ENCODE measurements at regions not wholly inside any gene's neighbourhood (a gene's known extent, or its start where the extent isn't known, plus 50 kb on each side); places are given as distances from the start of the nearest gene placed in this dataset.

DNA sequence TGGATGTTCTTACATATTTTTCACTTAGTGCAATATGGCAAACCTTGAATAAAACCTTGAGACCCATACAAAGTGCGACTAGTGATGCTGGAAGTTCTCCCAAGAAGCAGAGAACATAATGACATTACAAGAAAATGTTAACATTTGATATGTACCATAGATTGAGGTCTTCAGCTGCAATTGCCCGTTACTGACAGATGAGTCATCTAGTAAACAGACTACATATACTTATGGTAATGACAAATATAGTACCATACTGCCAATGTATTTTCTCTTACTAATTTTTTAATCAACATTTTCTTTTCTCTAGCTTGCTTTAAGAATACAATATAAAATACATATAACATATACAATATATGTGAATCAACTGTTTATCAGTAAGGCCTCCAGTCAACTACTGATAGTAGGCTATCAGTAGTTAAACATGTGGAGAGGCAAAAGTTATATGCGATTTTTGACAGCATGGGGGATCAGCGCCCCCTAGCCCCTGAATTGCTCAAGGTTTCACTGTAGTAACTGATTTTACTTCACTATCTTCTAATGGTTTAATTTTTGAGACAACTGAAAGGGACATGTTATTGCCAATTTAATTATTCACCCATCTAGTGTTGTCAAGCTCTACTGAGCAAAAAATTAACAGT lies 166.7 kb upstream of the ADGRB3 start:
- Mint-ChIP-seq H3K4me3 (no peak overlapping the region), H3K4me1 (no peaks in the 10 kb centered on the region), H3K27ac (no peak overlapping the region), H3K27me3 (no peaks in the 10 kb centered on the region), H3K36me3 (no peaks in the 10 kb centered on the region), H3K9me3 (peaks cover 0 to 8% (median 3%) of the 10 kb centered on the region in 8 donors)
- Histone ChIP-seq H3K27me3 (ENCODE audit: insufficient read depth, low read length) (no peaks in the 10 kb centered on the region), H3K27ac (ENCODE audit: low read depth, low read length) (no peak overlapping the region), H3K4me3 (ENCODE audit: low read length in 2 of 2) (no peak overlapping the region), H3K9me3 (ENCODE audit: control insufficient read depth in 1 of 2, low read length in 2 of 2) (no peaks in the 10 kb centered on the region), H3K36me3 (ENCODE audit: insufficient read depth, low read length) (no peaks in the 10 kb centered on the region), H3K4me1 (ENCODE audit: insufficient read depth, low read length) (no peaks in the 10 kb centered on the region)
- DNase-seq, result no peak
- ChIA-PET POLR2A (ENCODE audit: partially characterized antibody) (no interaction called here), CTCF (ENCODE audit: partially characterized antibody) (no interaction called here)
- intact Hi-C loops (cut with micrococcal nuclease), result no loop called here

DNA sequence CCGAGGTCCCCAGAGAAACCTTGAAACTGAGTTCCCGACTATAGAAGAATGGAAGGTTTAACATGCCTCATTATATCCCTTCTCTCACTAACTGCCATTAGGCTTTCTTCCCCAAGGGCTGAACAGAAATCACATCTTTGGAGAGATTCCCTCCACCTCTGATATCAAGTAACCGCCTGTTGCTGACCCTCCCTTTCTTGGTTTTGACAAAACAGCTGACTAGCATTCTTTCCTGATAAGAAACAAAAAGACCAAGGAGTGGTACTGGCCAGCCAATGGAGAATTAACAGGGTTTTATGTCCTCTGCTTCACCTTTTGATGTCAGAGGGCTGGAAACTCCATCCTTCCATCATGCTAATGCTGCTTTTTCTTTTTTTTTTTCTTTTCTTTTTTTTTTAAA lies 176.6 kb upstream of the ADGRB3 start:
- Mint-ChIP-seq H3K36me3 (no peaks in the 10 kb centered on the region), H3K27ac (no peak overlapping the region), H3K4me3 (no peak overlapping the region), H3K9me3 (peaks cover 2 to 13% (median 9%) of the 10 kb centered on the region in 8 donors), H3K27me3 (no peaks in the 10 kb centered on the region), H3K4me1 (no peaks in the 10 kb centered on the region)
- no peaks in the 10 kb centered on the region for H3K36me3 ChIP-seq (ENCODE audit: insufficient read depth, low read length)
- ChIA-PET CTCF (ENCODE audit: partially characterized antibody) (no interaction called here), POLR2A (ENCODE audit: partially characterized antibody) (no interaction called here)
- no peak for DNase-seq
- H3K27ac ChIP-seq (ENCODE audit: low read depth, low read length), result no peak overlapping the region
- intact Hi-C loops (cut with micrococcal nuclease), result no loop called here
- H3K27me3 ChIP-seq (ENCODE audit: insufficient read depth, low read length), result no peaks in the 10 kb centered on the region
- no peak overlapping the region for H3K4me3 ChIP-seq (ENCODE audit: low read length in 2 of 2)
- no peaks in the 10 kb centered on the region for H3K9me3 ChIP-seq (ENCODE audit: control insufficient read depth in 1 of 2, low read length in 2 of 2)
- H3K4me1 ChIP-seq (ENCODE audit: insufficient read depth, low read length), result no peaks in the 10 kb centered on the region

DNA sequence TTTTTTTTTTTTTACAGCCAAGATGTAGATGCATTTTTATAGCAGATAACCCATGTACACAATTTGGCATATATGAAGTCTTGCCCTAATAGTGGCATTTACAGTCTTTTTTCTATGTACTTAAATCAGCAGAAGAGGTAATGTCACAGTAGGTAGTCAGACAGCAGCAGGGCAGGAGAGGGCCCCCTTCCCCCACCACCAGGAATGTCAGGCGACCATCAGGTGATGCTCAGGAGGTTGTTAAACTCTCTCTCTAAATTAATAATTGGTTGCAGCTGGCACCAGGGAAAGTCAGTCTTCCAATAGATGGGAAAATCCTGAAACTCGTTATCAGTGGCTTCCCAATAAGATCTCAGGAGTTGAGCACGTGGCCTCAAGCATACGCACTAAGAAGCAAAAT lies 188.0 kb upstream of the ADGRB3 start:
- H3K9me3 Mint-ChIP-seq, result peaks cover 0 to 15% (median 3%) of the 10 kb centered on the region in 8 donors
- Histone ChIP-seq H3K27me3 (ENCODE audit: insufficient read depth, low read length) (no peaks in the 10 kb centered on the region), H3K4me3 (ENCODE audit: low read length in 2 of 2) (no peak overlapping the region), H3K27ac (ENCODE audit: low read depth, low read length) (no peak overlapping the region), H3K36me3 (ENCODE audit: insufficient read depth, low read length) (no peaks in the 10 kb centered on the region), H3K4me1 (ENCODE audit: insufficient read depth, low read length) (no peaks in the 10 kb centered on the region), H3K9me3 (ENCODE audit: control insufficient read depth in 1 of 2, low read length in 2 of 2) (no peaks in the 10 kb centered on the region)
- ChIA-PET CTCF (ENCODE audit: partially characterized antibody) (no interaction called here), POLR2A (ENCODE audit: partially characterized antibody) (no interaction called here)
- intact Hi-C loops (cut with micrococcal nuclease), result no loop called here
- H3K4me3 Mint-ChIP-seq, result no peak overlapping the region
- H3K27me3 Mint-ChIP-seq, result no peaks in the 10 kb centered on the region
- H3K27ac Mint-ChIP-seq, result no peak overlapping the region
- DNase-seq, result no peak
- no peaks in the 10 kb centered on the region for H3K36me3 Mint-ChIP-seq
- no peaks in the 10 kb centered on the region for H3K4me1 Mint-ChIP-seq

DNA sequence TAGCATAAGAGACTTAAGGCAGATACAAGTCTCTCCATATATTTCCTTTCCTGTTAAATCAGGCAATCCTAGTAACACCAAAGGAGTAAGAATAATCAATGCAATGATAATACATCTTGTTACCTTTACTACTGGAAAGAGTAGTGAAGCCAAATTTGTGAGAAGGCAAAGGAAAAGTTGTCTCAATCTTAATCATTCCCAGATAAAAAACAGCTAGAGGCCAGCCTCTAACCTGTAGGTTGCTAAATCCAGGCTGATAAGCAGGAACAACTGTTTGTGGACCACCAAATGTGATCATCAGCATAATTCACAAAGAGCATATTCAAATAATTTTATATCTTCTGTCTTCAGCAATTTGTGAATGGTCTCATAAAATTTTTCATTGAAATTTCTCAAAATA lies 189.2 kb upstream of the ADGRB3 start:
- H3K9me3 Mint-ChIP-seq, result peaks cover 0 to 9% (median 0%) of the 10 kb centered on the region in 8 donors
- Histone ChIP-seq H3K27ac (ENCODE audit: low read depth, low read length) (no peak overlapping the region), H3K4me1 (ENCODE audit: insufficient read depth, low read length) (no peaks in the 10 kb centered on the region), H3K36me3 (ENCODE audit: insufficient read depth, low read length) (no peaks in the 10 kb centered on the region), H3K9me3 (ENCODE audit: control insufficient read depth in 1 of 2, low read length in 2 of 2) (no peaks in the 10 kb centered on the region), H3K27me3 (ENCODE audit: insufficient read depth, low read length) (no peaks in the 10 kb centered on the region), H3K4me3 (ENCODE audit: low read length in 2 of 2) (no peak overlapping the region)
- no peaks in the 10 kb centered on the region for H3K27me3 Mint-ChIP-seq
- CTCF ChIA-PET (ENCODE audit: partially characterized antibody), result no interaction called here
- H3K4me3 Mint-ChIP-seq, result no peak overlapping the region
- H3K36me3 Mint-ChIP-seq, result no peaks in the 10 kb centered on the region
- no peak overlapping the region for H3K27ac Mint-ChIP-seq
- H3K4me1 Mint-ChIP-seq, result no peaks in the 10 kb centered on the region
- intact Hi-C loops (cut with micrococcal nuclease), result no loop called here
- no peak for DNase-seq
- POLR2A ChIA-PET (ENCODE audit: partially characterized antibody), result no interaction called here

DNA sequence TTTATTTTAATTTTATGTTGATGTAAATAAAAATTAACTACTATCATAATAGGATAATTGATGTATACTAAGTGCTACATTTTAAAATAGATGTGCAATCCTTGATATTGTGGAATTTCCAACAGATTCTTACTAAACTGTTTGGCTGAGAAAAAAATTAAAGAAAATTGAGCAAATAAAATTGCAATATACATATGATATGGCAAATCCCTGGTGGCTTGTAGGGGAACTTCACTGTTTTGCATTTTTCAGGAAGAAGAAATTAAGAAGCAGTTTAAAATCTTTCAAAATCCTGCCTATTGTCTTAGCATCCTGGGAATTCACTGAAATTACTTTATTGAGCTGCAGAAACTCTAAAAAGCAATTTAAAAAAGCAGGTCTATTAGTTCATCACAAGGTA lies 191.4 kb upstream of the ADGRB3 start:
- Mint-ChIP-seq H3K4me3 (no peak overlapping the region), H3K4me1 (no peaks in the 10 kb centered on the region), H3K9me3 (peaks cover 0 to 7% (median 0%) of the 10 kb centered on the region in 8 donors), H3K36me3 (no peaks in the 10 kb centered on the region), H3K27ac (no peak overlapping the region), H3K27me3 (no peaks in the 10 kb centered on the region)
- ChIA-PET POLR2A (ENCODE audit: partially characterized antibody) (no interaction called here), CTCF (ENCODE audit: partially characterized antibody) (no interaction called here)
- Histone ChIP-seq H3K36me3 (ENCODE audit: insufficient read depth, low read length) (no peaks in the 10 kb centered on the region), H3K4me1 (ENCODE audit: insufficient read depth, low read length) (no peaks in the 10 kb centered on the region), H3K27ac (ENCODE audit: low read depth, low read length) (no peak overlapping the region), H3K4me3 (ENCODE audit: low read length in 2 of 2) (no peak overlapping the region), H3K27me3 (ENCODE audit: insufficient read depth, low read length) (no peaks in the 10 kb centered on the region), H3K9me3 (ENCODE audit: control insufficient read depth in 1 of 2, low read length in 2 of 2) (no peaks in the 10 kb centered on the region)
- intact Hi-C loops (cut with micrococcal nuclease), result no loop called here
- DNase-seq, result no peak

DNA sequence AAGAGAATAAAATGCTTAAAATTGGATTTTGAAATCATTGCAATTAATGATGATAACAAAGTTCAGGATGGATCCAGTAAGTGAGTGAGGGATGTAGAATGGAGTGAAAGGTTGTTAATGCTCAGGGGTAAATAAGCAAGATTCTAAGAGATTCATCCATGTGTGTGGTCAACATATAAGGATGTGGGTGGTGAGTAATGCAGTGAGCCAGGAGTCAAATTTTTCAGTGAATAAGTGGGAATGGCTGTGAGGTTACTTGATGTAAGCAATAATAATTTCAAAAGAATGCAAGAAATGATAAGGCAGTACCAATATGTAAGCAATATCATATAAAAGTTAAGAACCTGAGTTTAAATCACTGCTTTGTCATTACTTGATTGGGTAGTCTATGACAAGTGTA lies 207.5 kb upstream of the ADGRB3 start:
- no peaks in the 10 kb centered on the region for H3K9me3 ChIP-seq (ENCODE audit: control insufficient read depth in 1 of 2, low read length in 2 of 2)
- no peaks in the 10 kb centered on the region for H3K4me1 ChIP-seq (ENCODE audit: insufficient read depth, low read length)
- H3K36me3 Mint-ChIP-seq, result no peaks in the 10 kb centered on the region
- no peak for DNase-seq
- no peak overlapping the region for H3K4me3 Mint-ChIP-seq
- ChIA-PET POLR2A (ENCODE audit: partially characterized antibody) (no interaction called here), CTCF (ENCODE audit: partially characterized antibody) (no interaction called here)
- no peaks in the 10 kb centered on the region for H3K36me3 ChIP-seq (ENCODE audit: insufficient read depth, low read length)
- no peaks in the 10 kb centered on the region for H3K27me3 Mint-ChIP-seq
- H3K4me3 ChIP-seq (ENCODE audit: low read length in 2 of 2), result no peak overlapping the region
- H3K4me1 Mint-ChIP-seq, result no peaks in the 10 kb centered on the region
- peaks cover 0 to 9% (median 3%) of the 10 kb centered on the region in 8 donors for H3K9me3 Mint-ChIP-seq
- H3K27ac ChIP-seq (ENCODE audit: low read depth, low read length), result no peak overlapping the region
- H3K27ac Mint-ChIP-seq, result no peak overlapping the region
- intact Hi-C loops (cut with micrococcal nuclease), result no loop called here
- no peaks in the 10 kb centered on the region for H3K27me3 ChIP-seq (ENCODE audit: insufficient read depth, low read length)

DNA sequence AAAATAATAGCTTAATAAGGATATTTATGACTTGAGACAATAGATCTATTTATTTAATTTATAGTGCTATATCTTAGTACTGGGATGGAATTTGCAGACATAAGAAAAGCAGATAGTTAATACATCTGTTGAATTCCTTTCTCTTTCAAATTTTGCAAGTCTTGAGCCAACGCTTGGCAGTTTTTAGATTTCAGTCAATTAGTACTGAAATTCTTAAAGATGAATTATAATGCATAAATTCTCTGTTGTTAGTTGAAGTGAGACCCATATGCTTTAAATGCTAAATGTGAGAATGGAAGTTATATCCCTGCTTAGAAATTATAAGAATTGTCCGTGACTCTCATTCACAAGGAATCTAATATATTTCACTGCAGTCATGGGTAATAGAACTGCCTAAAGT lies 225.1 kb upstream of the ADGRB3 start:
- H3K36me3 Mint-ChIP-seq, result no peaks in the 10 kb centered on the region
- no peak overlapping the region for H3K27ac Mint-ChIP-seq
- no peak for DNase-seq
- no peak overlapping the region for H3K4me3 ChIP-seq (ENCODE audit: low read length in 2 of 2)
- H3K27me3 ChIP-seq (ENCODE audit: insufficient read depth, low read length), result no peaks in the 10 kb centered on the region
- intact Hi-C loops (cut with micrococcal nuclease), result no loop called here
- peaks cover 0 to 6% (median under 1%) of the 10 kb centered on the region in 8 donors for H3K9me3 Mint-ChIP-seq
- H3K27me3 Mint-ChIP-seq, result no peaks in the 10 kb centered on the region
- H3K36me3 ChIP-seq (ENCODE audit: insufficient read depth, low read length), result no peaks in the 10 kb centered on the region
- no peaks in the 10 kb centered on the region for H3K4me1 Mint-ChIP-seq
- ChIA-PET CTCF (ENCODE audit: partially characterized antibody) (interaction anchor here (1.1 kb wide), 1 partner anchor 8 kb away, joined by 3 read pairs; no protein-coding TSS in a partner anchor), POLR2A (ENCODE audit: partially characterized antibody) (no interaction called here)
- H3K4me3 Mint-ChIP-seq, result no peak overlapping the region
- H3K9me3 ChIP-seq (ENCODE audit: control insufficient read depth in 1 of 2, low read length in 2 of 2), result no peaks in the 10 kb centered on the region
- no peak overlapping the region for H3K27ac ChIP-seq (ENCODE audit: low read depth, low read length)
- no peaks in the 10 kb centered on the region for H3K4me1 ChIP-seq (ENCODE audit: insufficient read depth, low read length)

DNA sequence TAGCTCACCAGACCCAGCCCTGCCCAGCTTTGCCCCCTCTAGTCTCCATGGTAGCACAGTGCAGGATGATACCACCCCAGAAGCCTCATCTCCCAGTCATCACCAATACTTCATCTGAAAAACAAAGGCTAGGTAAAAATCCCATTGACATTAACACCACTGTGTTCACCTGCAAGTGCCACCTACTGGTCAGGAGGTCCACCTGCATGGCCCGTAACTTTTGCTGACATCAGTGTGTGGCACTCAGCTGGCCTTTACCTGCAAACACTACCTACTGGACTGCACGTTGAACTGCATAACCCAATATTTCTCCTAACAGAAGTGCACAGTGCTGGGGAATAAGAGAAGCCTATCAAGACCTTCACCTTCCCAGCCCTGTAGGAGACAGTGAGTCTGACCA lies 234.7 kb upstream of the ADGRB3 start:
- no peaks in the 10 kb centered on the region for H3K27me3 ChIP-seq (ENCODE audit: insufficient read depth, low read length)
- H3K4me1 ChIP-seq (ENCODE audit: insufficient read depth, low read length), result no peaks in the 10 kb centered on the region
- H3K9me3 ChIP-seq (ENCODE audit: control insufficient read depth in 1 of 2, low read length in 2 of 2), result no peaks in the 10 kb centered on the region
- Mint-ChIP-seq H3K27ac (no peak overlapping the region), H3K9me3 (peaks cover 0 to 30% (median 15%) of the 10 kb centered on the region in 8 donors), H3K27me3 (no peaks in the 10 kb centered on the region), H3K4me3 (no peak overlapping the region), H3K4me1 (no peaks in the 10 kb centered on the region), H3K36me3 (no peaks in the 10 kb centered on the region)
- POLR2A ChIA-PET (ENCODE audit: partially characterized antibody), result no interaction called here
- intact Hi-C loops (cut with micrococcal nuclease), result no loop called here
- H3K36me3 ChIP-seq (ENCODE audit: insufficient read depth, low read length), result no peaks in the 10 kb centered on the region
- no peak overlapping the region for H3K27ac ChIP-seq (ENCODE audit: low read depth, low read length)
- no peak overlapping the region for H3K4me3 ChIP-seq (ENCODE audit: low read length in 2 of 2)
- DNase-seq, result no peak
- CTCF ChIA-PET (ENCODE audit: partially characterized antibody), result no interaction called here
